Upper lobe of right lung (tissue), 1 donor: ENCODE measurements at regions not wholly inside any gene's neighbourhood (a gene's known extent, or its start where the extent isn't known, plus 50 kb on each side); places are given as distances from the start of the nearest gene placed in this dataset.

Source experiments
- ATAC-seq: fragments of 200-7000 bp; cut with Tn5 transposase; one replicate; pipeline ENCODE4 v1.9.1; 2020; ENCODE audit warnings: mild to moderate bottlenecking, moderate library complexity
- DNase-seq: peaks from one replicate; pipeline ENCODE4 v3.0.0-alpha.2; 2020
- H3K27ac ChIP-seq: fragments of 200-600 bp; one replicate; pipeline ENCODE4 v1.8.0; 2022
- H3K27me3 ChIP-seq: fragments of 200-600 bp; one replicate; pipeline ENCODE4 v1.8.0; 2022; ENCODE audit warnings: mild to moderate bottlenecking
- H3K36me3 ChIP-seq: fragments of 200-600 bp; one replicate; pipeline ENCODE4 v1.8.0; 2022
- H3K4me1 ChIP-seq: fragments of 200-600 bp; one replicate; pipeline ENCODE4 v1.8.0; 2022
- H3K4me3 ChIP-seq: fragments of 200-600 bp; one replicate; pipeline ENCODE4 v1.8.0; 2022; ENCODE audit warnings: mild to moderate bottlenecking
- H3K9me3 ChIP-seq: fragments of 200-600 bp; one replicate; pipeline ENCODE4 v1.8.0; 2022
- CTCF ChIP-seq: fragments of 200-600 bp; IDR thresholded peaks from one replicate; pipeline ENCODE4 v1.8.0; 2022; ENCODE audit warnings: antibody characterized with exemption
- intact Hi-C: fragments of 100-400 bp; cut with DNase I; formaldehyde crosslinking; loops from one replicate; pipeline ENCODE4 v1.11.0; 2022
- donor health status: DM: no; HTN: yes; CAD: no; lungs with severe emphysema.

GRCh38 chr16:35626041-35626440 lies 2166.6 kb downstream of the TP53TG3F start:
- no peaks in the 10 kb centered on the region for H3K36me3 ChIP-seq
- no peaks in the 10 kb centered on the region for H3K4me1 ChIP-seq
- ATAC-seq (no peak), DNase-seq (no peak)
- no peak overlapping the region for H3K27ac ChIP-seq
- H3K4me3 ChIP-seq: no peak overlapping the region
- no peaks in the 10 kb centered on the region for H3K9me3 ChIP-seq
- H3K27me3 ChIP-seq: no peaks in the 10 kb centered on the region
- intact Hi-C loops: no loop called here
- TF ChIP-seq CTCF: no peak

GRCh38 chr16:35628976-35629375 lies 2169.6 kb downstream of the TP53TG3F start:
- no peaks in the 10 kb centered on the region for H3K4me1 ChIP-seq
- no peak overlapping the region for H3K27ac ChIP-seq
- no peaks in the 10 kb centered on the region for H3K36me3 ChIP-seq
- DNase-seq: no peak
- no peak for ATAC-seq
- TF ChIP-seq CTCF: no peak
- no peaks in the 10 kb centered on the region for H3K9me3 ChIP-seq
- no peak overlapping the region for H3K4me3 ChIP-seq
- intact Hi-C loops: no loop called here
- no peaks in the 10 kb centered on the region for H3K27me3 ChIP-seq

- Histone ChIP-seq H3K9me3 (no peaks in the 10 kb centered on the region), H3K27ac (no peak overlapping the region), H3K4me3 (no peak overlapping the region), H3K27me3 (no peaks in the 10 kb centered on the region), H3K36me3 (no peaks in the 10 kb centered on the region), H3K4me1 (no peaks in the 10 kb centered on the region)
- no peak for DNase-seq
- no peak for TF ChIP-seq CTCF
- no peak for ATAC-seq
- intact Hi-C loops: no loop called here
Measured at GRCh38 chr16:35631261-35631945, 2172.0 kb downstream of the TP53TG3F start.

- TF ChIP-seq CTCF: no peak
- DNase-seq (no peak), ATAC-seq (no peak)
- intact Hi-C loops: no loop called here
- Histone ChIP-seq H3K27ac (no peak overlapping the region), H3K27me3 (no peaks in the 10 kb centered on the region), H3K4me3 (no peak overlapping the region), H3K36me3 (no peaks in the 10 kb centered on the region), H3K9me3 (no peaks in the 10 kb centered on the region), H3K4me1 (no peaks in the 10 kb centered on the region)
Measured at GRCh38 chr16:35636480-35637230, 2177.2 kb downstream of the TP53TG3F start.

- TF ChIP-seq CTCF: no peak
- Histone ChIP-seq H3K4me1 (no peaks in the 10 kb centered on the region), H3K4me3 (no peak overlapping the region), H3K27me3 (no peaks in the 10 kb centered on the region), H3K9me3 (no peaks in the 10 kb centered on the region), H3K27ac (no peak overlapping the region), H3K36me3 (no peaks in the 10 kb centered on the region)
- ATAC-seq (no peak), DNase-seq (no peak)
- intact Hi-C loops: no loop called here
Measured at GRCh38 chr16:35637683-35638082, 2178.3 kb downstream of the TP53TG3F start.
